ENCODE measurements at regions not wholly inside any gene's neighbourhood (a gene's known extent, or its start where the extent isn't known, plus 50 kb on each side); places are given as distances from the start of the nearest gene placed in this dataset.
A peak's percentile ranks its signal among the peaks of the same experiment; 100 is the strongest.
"Not testable (repeated sequence)": the region's sequence is repeated elsewhere in the genome, so short reads cannot be mapped to it uniquely, and the experiment has no call there.

DNA sequence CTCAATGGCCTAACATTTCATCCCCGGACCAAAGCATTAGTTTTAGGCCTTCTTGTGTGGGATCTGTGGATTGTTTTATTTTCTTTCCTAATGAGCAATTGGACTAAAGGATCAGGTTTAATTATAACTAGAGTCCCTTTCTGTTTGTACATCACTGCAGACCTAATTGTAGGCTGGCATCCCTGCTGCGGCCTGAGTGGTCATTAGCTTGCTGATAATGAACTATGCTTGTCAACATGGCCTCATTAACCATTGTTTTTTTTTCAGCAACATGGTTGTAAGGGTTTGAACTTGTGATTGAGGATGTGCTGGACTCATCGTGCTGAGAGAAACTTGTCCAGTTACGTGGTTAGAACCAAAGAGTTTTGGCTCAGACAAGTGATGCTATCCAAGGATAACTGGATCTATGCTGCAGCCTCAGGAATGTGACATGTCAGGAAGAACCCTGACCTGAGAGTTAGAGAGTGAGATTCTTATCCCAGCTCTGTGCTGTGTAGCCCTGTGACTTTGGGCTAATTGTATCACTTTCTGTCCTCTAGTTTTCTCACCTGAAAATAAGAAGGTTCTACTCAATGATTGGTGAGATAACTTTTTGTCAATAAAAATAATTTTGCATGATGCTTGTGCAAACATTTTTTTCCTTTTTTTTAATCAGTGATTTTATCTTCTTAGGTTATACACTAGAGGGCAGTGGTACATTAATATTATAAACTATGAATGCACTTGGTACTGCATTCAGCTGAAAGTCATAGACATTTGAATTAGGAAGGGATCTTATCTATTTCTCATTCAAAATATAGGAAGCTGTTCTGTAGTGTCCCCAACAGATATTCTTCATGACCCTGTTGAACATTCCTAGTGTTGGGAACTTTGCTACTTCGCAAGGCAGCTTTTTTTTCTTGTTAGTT lies 140.9 kb downstream of the RNF144B start:
- DNase-seq: peak; percentile 1

GRCh38 chr6:18530201-18530600 lies 143.1 kb downstream of the RNF144B start:
- no peak for DNase-seq

DNA sequence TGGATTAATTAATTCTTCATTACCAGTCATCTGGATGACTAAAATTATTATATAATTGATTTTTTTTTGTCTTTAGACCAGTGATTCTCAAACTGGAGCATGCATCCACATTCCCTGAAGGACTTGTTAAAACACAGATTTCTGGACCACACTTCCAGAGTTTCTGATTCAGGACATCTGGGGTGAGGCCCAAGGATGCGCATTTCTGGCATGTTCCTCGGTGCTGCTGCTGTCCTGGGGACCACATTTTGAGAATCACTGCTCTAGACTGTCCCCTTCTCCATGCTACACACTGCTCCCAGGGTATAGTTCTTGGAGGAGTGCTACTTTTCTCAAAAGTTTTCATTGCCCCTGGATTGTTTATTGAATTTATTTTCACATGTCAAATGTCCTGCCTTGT lies 145.0 kb downstream of the RNF144B start:
- no peak for DNase-seq

DNA sequence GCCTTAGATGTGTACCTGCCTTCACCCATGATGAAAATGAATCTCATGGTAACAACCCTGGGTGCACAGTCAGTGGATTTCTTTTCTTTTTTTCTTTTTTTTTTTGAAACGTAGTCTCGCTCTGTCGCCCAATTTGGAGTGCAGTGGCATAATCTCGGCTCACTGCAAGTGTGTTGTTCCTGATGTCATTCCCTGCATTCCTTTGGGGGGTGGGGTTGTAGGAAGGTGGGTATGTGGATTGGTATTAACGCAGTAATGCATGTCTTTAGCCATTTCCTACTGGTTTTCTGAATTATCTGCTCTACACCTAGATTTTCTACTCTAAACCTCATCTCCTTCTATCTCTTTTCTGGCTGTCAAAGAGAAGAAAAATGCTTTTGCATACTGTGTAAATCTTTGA lies 146.6 kb downstream of the RNF144B start:
- no peak for DNase-seq

DNA sequence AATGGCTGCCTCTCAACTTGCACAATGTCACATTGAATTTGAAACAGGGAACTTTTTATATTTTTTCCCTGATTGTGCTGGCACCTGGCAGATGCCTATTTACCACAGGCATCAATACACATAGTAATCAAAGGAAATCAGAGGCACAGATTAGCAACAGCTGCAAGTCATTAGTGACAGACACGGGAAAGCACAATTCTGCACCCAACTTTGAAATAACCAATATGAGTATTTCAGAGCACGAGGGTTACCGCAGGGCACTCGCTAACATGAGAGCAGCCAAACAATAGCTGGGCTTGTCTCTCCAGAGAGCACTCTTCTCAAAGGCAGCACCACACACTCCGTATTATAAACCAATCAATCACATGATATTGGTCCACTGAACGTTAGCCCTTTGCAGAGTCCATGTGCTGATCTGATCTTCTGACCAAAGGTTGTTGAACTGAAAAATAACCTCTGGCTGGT lies 149.5 kb downstream of the RNF144B start:
- DNase-seq: no peak

GRCh38 chr6:18538315-18538714 lies 151.2 kb downstream of the RNF144B start:
- DNase-seq: no peak

DNA sequence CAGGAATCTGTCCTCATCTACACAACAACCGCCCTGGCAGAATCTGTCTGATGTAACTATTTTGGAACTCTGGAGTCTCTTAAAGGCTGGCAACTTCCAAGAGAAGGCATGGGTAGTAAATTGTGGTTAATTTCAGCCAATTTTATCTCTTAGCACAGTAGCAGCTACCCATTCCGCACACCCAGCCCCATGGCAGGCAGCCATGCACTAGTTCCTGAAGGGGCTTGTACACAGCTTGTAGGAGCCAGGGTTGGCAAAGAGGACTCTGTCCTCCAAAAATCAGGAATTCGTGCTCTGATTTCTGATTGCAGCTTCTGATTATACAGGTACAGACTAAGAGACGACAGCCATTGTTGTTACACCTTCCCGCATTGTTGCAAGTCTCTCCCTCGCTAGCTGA lies 155.9 kb downstream of the RNF144B start:
- DNase-seq: no peak

GRCh38 chr6:18545142-18545541 lies 158.0 kb downstream of the RNF144B start:
- DNase-seq: not testable (repeated sequence)

- DNase-seq: no peak
Measured at GRCh38 chr6:18545726-18546125, 158.6 kb downstream of the RNF144B start.

GRCh38 chr6:18550119-18550518 lies 163.0 kb downstream of the RNF144B start:
- no peak for DNase-seq

DNA sequence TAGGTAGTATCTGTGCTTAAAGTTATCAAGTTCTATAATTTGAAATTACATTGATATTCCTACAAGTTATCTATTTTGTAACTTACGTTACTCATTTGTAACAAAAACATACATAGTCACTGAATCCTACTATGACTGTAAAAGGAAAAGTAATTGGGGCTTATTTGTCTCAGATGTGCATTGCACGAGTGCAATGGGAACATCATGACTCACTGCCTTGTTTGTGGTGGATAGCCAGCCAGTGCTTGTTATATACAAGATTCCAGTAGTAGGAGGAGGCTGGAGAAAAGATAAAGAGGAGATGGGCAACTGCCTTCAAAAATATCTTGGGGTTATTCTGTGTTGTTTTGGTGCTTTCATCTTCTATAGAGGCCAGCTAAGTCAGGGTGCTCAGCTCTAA lies 164.1 kb downstream of the RNF144B start:
- no peak for DNase-seq

- no peak for DNase-seq
Measured at GRCh38 chr6:18555750-18556149, 168.6 kb downstream of the RNF144B start.

DNA sequence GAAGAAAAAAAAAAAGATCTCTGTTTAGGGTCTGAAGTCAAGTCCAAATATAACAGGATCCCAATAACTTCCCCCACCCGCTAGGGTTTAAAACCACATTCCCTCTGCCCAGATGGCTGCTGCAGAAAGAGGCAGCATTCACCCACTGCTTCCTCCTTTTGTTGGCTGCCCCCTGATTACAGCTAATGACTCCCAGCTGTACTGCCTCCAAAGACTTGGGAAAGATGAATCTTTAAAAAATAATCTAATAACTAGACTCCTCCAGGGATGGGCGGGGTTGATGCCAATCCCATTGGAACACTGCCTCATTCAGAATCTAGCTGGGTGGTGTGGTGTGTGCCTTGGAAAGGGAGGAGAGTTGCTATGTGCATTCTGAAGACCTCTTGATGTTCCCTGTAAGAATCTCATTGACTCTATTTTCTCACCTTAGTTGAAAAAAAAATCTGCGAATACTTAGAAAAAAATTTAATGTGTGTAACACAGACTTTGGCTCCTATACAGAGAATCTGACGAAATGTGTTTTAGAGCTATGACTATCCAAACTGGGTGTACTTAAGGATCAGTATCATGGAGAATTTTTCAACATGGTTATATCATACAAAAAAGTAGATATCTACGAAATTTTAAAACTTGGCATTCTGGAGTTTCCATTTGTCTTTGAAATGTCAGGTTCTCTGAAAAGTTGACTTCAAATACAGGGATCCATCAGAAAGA lies 174.0 kb downstream of the RNF144B start:
- no peak for DNase-seq

GRCh38 chr6:18562726-18563125 lies 175.6 kb downstream of the RNF144B start:
- DNase-seq: no peak

DNA sequence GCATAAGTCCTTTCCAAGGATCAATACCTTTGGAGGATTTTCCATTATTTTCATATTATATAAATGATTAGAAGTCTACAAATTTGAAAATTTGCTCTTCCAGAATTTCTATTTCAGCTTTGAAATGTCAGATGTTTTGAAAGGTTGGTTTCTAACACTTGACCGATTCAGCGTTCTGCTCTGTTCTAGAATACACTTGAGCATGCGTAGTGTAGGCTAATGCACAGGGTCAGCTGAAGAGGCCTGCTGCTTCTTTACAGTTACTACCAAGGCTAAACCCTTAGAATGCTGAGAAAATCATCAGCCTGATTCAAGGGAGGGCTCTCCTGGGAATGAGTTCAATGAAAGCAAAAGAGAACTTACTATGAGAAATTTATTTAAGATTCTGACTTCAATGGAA lies 177.6 kb downstream of the RNF144B start:
- DNase-seq: no peak

GRCh38 chr6:18565231-18565630 lies 178.1 kb downstream of the RNF144B start:
- DNase-seq: no peak

DNA sequence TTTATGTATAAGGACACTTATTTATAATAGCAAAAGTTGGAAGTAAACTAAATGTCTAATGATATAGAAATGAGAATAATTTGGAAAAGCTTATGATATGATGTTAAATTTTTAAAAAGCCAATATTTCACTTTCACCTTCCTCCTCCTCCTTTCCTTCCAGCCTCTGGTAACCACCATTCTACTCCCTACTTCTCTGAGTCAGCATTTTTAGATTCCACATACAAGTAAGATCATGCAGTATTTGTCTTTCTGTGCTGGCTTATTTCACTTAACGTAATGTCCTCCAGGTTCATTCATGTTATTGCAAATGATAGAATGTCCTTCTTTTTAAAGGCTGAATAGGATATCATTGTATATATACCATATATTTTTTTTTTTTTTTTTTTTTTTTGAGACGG lies 180.2 kb downstream of the RNF144B start:
- no peak for DNase-seq

- DNase-seq: no peak
Measured at GRCh38 chr6:18577491-18577890, 190.3 kb downstream of the RNF144B start.

DNA sequence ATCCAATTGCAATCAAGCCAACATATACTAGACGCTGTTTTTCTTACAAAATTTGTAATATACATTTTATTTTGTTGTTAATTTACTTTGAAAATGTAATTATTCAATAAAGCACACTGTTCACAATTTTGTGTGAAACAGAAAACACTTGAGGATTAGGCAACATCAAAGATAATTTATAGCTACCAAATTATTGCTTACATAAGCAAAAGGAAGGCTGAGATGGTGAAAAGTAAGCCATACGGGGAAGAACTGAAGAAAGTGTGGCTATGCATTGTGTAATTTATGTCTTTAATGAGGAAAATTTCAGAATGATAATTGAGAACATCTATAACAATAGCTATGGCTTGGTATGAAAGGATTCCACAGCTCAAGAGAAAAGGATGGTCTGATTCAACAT lies 192.0 kb downstream of the RNF144B start:
- no peak for DNase-seq

GRCh38 chr6:18579869-18580268 lies 192.7 kb downstream of the RNF144B start:
- DNase-seq: no peak

DNA sequence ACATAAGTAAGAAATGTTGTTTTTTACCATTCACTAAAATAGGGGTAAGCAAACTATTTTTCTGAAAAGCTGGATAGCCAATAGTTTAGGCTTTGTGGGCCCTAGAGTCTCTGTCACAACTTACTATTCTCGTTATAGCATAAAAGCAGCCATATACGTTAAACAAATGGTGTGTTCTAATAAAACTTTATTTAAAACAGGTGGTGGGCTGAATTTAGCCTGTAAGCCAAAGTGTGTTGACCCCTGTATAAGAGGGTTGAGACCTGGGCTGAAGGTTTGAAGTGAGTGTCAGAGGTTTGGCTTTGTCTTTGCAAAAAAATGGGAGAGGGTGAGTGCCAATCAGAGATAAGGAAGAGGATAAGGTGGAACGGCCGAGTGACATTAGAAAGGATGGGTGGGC lies 197.2 kb downstream of the RNF144B start:
- no peak for DNase-seq

DNA sequence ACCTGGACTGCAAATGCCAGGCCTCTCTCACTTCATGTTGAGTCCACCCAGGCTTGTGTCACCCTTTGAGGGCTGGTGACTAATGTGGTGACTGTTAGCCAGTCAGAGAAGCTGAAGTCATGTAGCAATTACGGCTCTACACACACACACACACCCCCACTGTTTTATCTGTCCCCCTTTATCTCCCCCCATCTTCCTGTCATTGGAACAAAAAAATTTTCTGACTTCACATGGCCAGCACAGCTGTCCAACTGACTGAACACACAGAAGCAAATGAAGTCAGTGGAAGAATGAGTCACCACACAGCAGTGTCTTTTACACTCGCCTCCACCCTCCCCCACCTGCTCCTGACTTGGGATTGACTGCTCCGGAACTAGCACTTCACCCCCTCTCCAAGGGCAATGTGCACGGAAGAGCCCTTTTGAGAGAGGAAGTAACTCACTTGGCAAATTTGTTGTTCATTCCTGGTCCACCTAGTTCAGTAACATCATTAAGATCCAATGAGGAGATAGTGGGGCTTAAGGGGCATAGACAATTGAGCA lies 198.0 kb downstream of the RNF144B start:
- DNase-seq: peak; percentile 17

GRCh38 chr6:18586133-18586532 lies 199.0 kb downstream of the RNF144B start:
- DNase-seq: no peak

Data from SHP77 treated with DMSO at 0.1 percent for 48 hours (cell line).